GM13977 (cell line): ENCODE measurements at regions not wholly inside any gene's neighbourhood (a gene's known extent, or its start where the extent isn't known, plus 50 kb on each side); places are given as distances from the start of the nearest gene placed in this dataset.
"Not testable (repeated sequence)": the region's sequence is repeated elsewhere in the genome, so short reads cannot be mapped to it uniquely, and the experiment has no call there.

Source experiments
- DNase-seq: peaks from one replicate; pipeline ENCODE4 v3.0.0; 2012; ENCODE audit warnings: low spot score
- in situ Hi-C: fragments of 300-500 bp; cut with MboI; formaldehyde crosslinking; loops from one replicate; pipeline ENCODE4 v1.12.0; 2022; ENCODE audit warnings: low sequenced_read_pairs, low pct_unique_long_range_greater_than_20kb, mixed read lengths, inconsistent platforms; ENCODE audit not compliant: unreplicated experiment
- TF ChIP-seq, protein P1 (sequence below): IDR thresholded peaks from 2 replicates; pipeline ENCODE4 v1.5.1; 2012; ENCODE audit warnings: mild to moderate bottlenecking, control low read depth; ENCODE audit not compliant: insufficient read depth; ENCODE audit errors: extremely low read depth, missing control alignments

DNA sequence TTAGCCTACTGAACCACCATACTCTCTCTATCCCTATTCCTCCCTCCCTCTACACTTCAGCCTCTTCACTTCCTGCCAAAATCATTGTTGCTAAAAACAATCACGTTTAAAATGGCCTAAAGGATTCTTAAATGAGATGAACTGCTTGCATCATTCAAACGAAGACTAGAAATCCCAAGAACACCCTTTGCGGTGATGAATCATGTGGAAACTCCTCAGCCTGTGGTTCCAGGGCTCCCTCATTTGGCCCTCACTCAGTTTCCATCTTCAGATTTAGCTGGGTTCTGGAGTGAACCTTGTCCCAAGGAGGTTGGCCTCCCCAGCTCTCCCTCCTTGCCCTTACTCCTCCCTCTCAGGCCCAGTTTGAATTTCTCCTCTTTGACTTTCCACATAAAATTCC lies 125.6 kb upstream of the CDC42EP3 start:
- TF ChIP-seq, protein P1, sequence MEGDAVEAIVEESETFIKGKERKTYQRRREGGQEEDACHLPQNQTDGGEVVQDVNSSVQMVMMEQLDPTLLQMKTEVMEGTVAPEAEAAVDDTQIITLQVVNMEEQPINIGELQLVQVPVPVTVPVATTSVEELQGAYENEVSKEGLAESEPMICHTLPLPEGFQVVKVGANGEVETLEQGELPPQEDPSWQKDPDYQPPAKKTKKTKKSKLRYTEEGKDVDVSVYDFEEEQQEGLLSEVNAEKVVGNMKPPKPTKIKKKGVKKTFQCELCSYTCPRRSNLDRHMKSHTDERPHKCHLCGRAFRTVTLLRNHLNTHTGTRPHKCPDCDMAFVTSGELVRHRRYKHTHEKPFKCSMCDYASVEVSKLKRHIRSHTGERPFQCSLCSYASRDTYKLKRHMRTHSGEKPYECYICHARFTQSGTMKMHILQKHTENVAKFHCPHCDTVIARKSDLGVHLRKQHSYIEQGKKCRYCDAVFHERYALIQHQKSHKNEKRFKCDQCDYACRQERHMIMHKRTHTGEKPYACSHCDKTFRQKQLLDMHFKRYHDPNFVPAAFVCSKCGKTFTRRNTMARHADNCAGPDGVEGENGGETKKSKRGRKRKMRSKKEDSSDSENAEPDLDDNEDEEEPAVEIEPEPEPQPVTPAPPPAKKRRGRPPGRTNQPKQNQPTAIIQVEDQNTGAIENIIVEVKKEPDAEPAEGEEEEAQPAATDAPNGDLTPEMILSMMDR: no peak
- no peak for DNase-seq
- in situ Hi-C loops: no loop called here

DNA sequence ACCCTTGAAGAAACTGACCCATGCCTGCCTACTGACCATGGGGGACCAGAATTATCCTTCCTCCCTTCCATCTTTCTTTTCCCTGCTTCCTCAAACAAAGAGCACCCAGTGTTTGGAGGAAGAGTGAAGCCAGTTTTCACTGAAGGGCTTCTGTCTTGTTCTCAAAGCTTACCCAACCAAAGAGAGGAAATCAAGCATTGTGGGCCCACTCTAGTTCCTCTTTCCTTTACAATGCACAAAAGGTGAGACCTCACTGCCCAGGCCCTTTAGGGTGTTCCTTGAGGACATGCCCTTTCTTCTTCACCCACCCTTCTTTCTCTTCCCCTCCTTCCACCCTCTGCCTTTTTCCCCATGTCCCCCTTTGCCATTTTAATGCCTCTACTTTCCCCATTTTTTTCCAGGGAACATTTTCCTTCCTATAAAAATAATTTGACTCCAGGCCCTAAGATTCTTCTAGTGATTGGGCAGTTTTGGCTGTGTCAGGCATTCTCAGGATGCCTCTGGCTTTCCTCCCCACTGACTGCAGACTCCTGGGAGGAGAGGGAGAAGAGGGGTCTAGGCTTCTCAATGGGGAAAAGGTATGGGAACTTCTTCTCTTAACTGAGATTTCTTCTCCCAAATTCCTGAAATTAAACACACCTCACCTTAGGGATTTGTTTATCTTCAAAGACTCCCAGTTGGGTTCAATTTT lies 126.6 kb upstream of the RMDN2 start:
- in situ Hi-C loops: no loop called here
- TF ChIP-seq, protein P1: no peak
- no peak for DNase-seq

DNA sequence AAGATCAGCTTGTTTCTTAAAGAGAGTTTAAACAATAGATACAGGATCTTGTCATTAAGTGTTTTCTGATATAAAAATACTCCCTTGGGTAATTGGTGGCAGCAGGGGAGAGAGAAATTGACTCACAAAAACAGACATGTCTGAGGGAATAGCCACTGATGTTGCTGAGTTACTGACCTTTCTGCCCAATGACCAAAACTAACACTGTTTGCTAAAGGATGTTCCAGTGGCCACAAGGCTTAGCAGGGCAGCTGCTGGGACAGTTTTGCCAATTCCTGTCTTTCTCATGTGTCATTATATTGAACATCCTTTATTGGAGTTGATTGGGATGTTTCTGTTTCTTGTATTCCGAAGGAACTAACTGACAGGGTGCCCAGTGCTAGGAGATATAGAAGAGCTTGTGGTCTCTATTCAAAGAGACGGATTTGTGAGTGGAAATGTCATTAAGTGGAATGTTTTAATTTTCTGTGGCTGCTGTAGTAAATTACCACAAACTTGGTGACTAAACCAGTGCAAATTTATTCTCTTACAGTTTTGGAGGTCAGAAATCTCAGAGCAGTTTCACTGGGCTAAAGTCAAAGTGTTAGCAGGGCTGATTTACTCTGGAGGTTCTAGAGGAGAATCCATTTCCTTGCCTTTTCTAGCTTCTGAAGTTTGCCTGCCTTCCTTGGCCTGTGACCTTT lies 124.8 kb upstream of the RMDN2 start:
- DNase-seq: no peak
- in situ Hi-C loops: no loop called here
- TF ChIP-seq, protein P1: no peak

DNA sequence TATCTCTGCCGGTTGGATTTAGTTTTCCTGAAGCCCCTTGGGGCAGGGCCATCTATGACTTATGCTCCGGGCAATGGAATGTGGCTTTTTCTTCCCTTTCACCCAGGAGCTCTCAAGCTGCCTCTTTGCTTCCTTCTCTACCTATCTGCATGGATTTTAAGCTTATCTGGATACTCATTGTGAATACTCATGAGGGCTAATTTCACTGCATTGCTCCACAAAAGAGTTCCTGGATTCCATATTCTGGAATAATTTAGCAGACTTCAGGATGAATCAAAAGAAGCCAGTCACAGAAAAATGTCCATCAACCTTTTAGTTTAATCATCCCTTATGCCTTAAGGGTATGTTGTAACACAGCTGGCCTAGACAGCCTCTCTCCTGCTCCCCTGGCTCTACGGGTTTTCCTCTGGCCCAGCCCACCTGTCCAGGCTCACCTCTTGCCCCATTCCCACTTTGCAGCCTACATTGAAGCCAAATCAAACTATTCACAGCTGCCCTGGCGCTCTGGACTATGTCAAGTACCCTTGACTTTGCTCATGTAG lies 122.8 kb upstream of the RMDN2 start:
- TF ChIP-seq, protein P1: no peak
- no peak for DNase-seq
- in situ Hi-C loops: no loop called here

DNA sequence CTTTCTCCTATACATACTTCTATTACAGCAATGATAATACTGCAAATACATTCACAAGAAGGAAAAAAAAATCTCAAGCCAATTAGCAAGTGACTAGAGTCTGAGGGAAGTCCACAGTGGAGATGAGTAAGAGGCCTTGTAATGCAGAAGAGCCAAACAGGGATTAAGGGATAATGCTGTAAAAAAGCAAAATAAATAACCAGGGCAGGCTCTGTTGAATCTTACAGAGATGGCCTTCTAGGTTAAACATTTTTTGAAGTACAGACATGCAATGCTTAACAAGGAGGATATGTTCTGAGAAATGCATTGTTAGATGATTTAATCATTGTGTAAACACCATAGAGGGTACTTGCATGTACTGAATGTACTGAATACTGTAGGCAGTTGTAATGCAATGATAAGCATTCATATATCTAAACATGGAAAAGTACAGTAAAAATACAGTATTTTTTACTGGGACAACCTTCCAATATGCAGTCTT lies 122.1 kb upstream of the RMDN2 start:
- in situ Hi-C loops: no loop called here
- TF ChIP-seq, protein P1: no peak
- no peak for DNase-seq

DNA sequence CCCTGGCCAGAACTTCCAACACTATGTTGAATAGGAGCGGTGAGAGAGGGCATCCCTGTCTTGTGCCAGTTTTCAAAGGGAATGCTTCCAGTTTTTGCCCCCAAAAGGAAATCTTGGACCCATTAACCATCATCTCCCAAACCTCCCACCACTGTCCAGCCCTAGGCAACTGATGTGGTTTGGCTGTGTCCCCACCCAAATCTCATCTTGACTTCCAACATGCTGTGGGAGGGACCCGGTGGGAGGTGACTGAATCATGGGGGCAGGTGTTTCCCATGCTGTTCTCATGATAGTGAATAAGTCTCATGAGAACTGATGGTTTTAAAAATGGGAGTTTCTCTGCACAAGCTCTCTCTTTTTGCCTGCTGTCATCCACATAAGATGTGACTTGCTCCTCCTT lies 119.1 kb upstream of the RMDN2 start:
- in situ Hi-C loops, DNase-seq: not testable (repeated sequence)

DNA sequence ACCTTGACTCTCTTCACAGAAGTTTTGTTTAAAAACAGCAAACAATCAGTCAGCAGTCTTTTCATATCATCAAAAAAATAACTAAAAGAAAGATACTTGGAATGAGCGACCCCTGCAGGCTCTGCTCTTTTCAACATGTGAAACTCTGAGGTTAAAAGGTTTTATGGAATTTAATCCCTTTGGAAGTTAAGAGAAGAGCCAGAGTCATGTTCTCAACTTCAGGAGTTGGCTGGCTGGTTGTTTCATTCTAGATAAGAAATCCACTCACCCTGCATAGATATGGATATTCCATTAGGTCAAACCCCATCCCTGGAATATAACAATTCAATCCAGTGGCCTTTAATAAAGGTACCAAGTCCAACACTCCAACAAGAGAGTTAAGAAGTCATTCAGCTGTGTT lies 115.6 kb upstream of the RMDN2 start:
- DNase-seq: no peak
- TF ChIP-seq, protein P1: peak; percentile 17
- in situ Hi-C loops: no loop called here
